Endothelial cell of umbilical vein (primary cell): ENCODE measurements at regions not wholly inside any gene's neighbourhood (a gene's known extent, or its start where the extent isn't known, plus 50 kb on each side); places are given as distances from the start of the nearest gene placed in this dataset.

Experiments used
- BruUV-seq: library from RNA; stranded (reverse); fragments of 400-500 nt; replicated peaks from 2 replicates; lab custom pipeline; 2021; lab: Mats Ljungman, UMichigan
- CTCF ChIA-PET: fragments of 300-600, 350-600 bp; sonication (Branson Sonifier 250); formaldehyde crosslinking; loops from one replicate; lab custom pipeline; 2021; ENCODE audit warnings: antibody characterized with exemption, inconsistent platforms; lab: Charles Lee
- POLR2A ChIA-PET: fragments of 300-600, 350-600 bp; sonication (Branson Sonifier 250); formaldehyde crosslinking; loops from one replicate; lab custom pipeline; 2021; ENCODE audit warnings: antibody characterized with exemption, inconsistent platforms; lab: Charles Lee
- DNase-seq: peaks from one replicate; pipeline ENCODE4 v3.0.0-alpha.2; 2011; ENCODE audit warnings: low read depth, low spot score
- FAIRE-seq: peaks from 2 replicates; lab custom pipeline; 2011; peaks lifted over from hg19 to GRCh38; lab: Jason Lieb, UNC
- H2AFZ ChIP-seq: 2 replicates; pipeline ENCODE4 v1.6.0; 2012; ENCODE audit warnings: low read depth, low read length, control low read depth, inconsistent platforms
- H3K27ac ChIP-seq: 2 replicates; pipeline ENCODE4 v1.5.1; 2011; ENCODE audit warnings: low read depth, mild to moderate bottlenecking, control low read depth, low read length, moderate library complexity; ENCODE audit not compliant: insufficient read depth
- H3K27me3 ChIP-seq, 2 experiments: 2 replicates each; pipeline versions ENCODE4 v1.6.0 to v1.6.1; 2011; ENCODE audit warnings: low read length in 2 of 2, mixed read lengths in 1 of 2; ENCODE audit not compliant: control insufficient read depth in 2 of 2, insufficient read depth in 2 of 2
- H3K36me3 ChIP-seq, 2 experiments: 2 replicates in 1 of 2; 3 replicates in 1 of 2; pipeline ENCODE4 v1.5.1; 2011; ENCODE audit warnings: low read length in 2 of 2, mild to moderate bottlenecking in 1 of 2, moderate library complexity in 1 of 2; ENCODE audit not compliant: control insufficient read depth in 2 of 2, insufficient read depth in 2 of 2; ENCODE audit errors: extremely low read depth in 1 of 2
- H3K4me1 ChIP-seq: 3 replicates; pipeline ENCODE4 v1.5.1; 2011; ENCODE audit warnings: mild to moderate bottlenecking, low read length; ENCODE audit not compliant: control insufficient read depth, insufficient read depth; ENCODE audit errors: extremely low read depth
- H3K4me2 ChIP-seq: 2 replicates; pipeline ENCODE4 v1.6.1; 2011; ENCODE audit warnings: low read length, control low read depth, mixed read lengths; ENCODE audit not compliant: insufficient read depth
- H3K4me3 ChIP-seq, 3 experiments: fragments of 200-600 bp in 1 of 3; sonication (generic), shearing (Covaris generic) in 1 of 3; replicated peaks in 1 of 3; 2 replicates each; pipeline ENCODE4 v1.5.1; 2011 to 2016; ENCODE audit warnings: control low read depth in 3 of 3, low read length in 3 of 3, mild to moderate bottlenecking in 2 of 3, inconsistent platforms in 1 of 3, low read depth in 1 of 3, moderate library complexity in 1 of 3; ENCODE audit not compliant: insufficient read depth in 1 of 3
- H3K79me2 ChIP-seq: 2 replicates; pipeline ENCODE4 v1.6.0; 2012; ENCODE audit warnings: low read length, inconsistent platforms; ENCODE audit not compliant: control insufficient read depth, insufficient read depth
- H3K9ac ChIP-seq: replicated peaks from 2 replicates; pipeline ENCODE3; 2011; ENCODE audit warnings: low read length, control low read depth; ENCODE audit not compliant: insufficient read depth; ENCODE audit errors: extremely low read depth
- H3K9me1 ChIP-seq: replicated peaks from 3 replicates; pipeline ENCODE4 v1.6.0; 2011; ENCODE audit warnings: mild to moderate bottlenecking, low read length; ENCODE audit not compliant: control insufficient read depth, insufficient read depth; ENCODE audit errors: extremely low read depth
- H3K9me3 ChIP-seq: replicated peaks from 2 replicates; pipeline ENCODE4 v1.5.1; 2012; ENCODE audit warnings: low read length, inconsistent platforms; ENCODE audit not compliant: control insufficient read depth, insufficient read depth
- H4K20me1 ChIP-seq: replicated peaks from 2 replicates; pipeline ENCODE3; 2011; ENCODE audit warnings: mild to moderate bottlenecking, low read length; ENCODE audit not compliant: control insufficient read depth, insufficient read depth; ENCODE audit errors: extremely low read depth
- EZH2 ChIP-seq: IDR thresholded peaks from 2 replicates; pipeline ENCODE4 v1.6.1; 2012; ENCODE audit warnings: borderline replicate concordance, low read depth, mild to moderate bottlenecking, moderate library complexity, low read length, inconsistent platforms; ENCODE audit not compliant: severe bottlenecking
- FOS ChIP-seq: IDR thresholded peaks from 2 replicates; pipeline ENCODE4 v1.6.1; 2011; ENCODE audit warnings: mild to moderate bottlenecking, low read length, moderate library complexity, borderline replicate concordance; ENCODE audit not compliant: insufficient read depth
- GATA2 ChIP-seq: IDR thresholded peaks from 2 replicates; pipeline ENCODE4 v1.7.0; 2011; ENCODE audit warnings: low read depth, mild to moderate bottlenecking, moderate library complexity, mixed read lengths, low read length; ENCODE audit not compliant: insufficient read length, insufficient read depth
- JUN ChIP-seq: IDR thresholded peaks from 2 replicates; pipeline ENCODE4 v1.6.1; 2011; ENCODE audit warnings: borderline replicate concordance, low read depth; ENCODE audit not compliant: insufficient read length, insufficient read depth
- MYC ChIP-seq: IDR thresholded peaks from one replicate; pipeline ENCODE4 v1.6.1; 2011; ENCODE audit warnings: mild to moderate bottlenecking, low read depth, low read length
- POLR2A ChIP-seq: IDR thresholded peaks from 2 replicates; pipeline ENCODE4 v1.6.1; 2012; ENCODE audit warnings: low read depth, mild to moderate bottlenecking, control low read depth, low read length
- POLR2AphosphoS5 ChIP-seq: IDR thresholded peaks from 2 replicates; pipeline ENCODE4 v1.6.1; 2012; ENCODE audit warnings: low read depth, mild to moderate bottlenecking, control low read depth, low read length, moderate library complexity; ENCODE audit not compliant: insufficient read depth
- dilution Hi-C: fragments of 300-500 bp; cut with MboI; formaldehyde crosslinking; loops from one replicate; pipeline ENCODE4 v1.15.0; 2019; ENCODE audit warnings: low sequenced_read_pairs; ENCODE audit not compliant: extremely low pct_ligation_motif_present
- intact Hi-C: fragments of 100-400 bp; cut with micrococcal nuclease; formaldehyde crosslinking; loops from one replicate; pipeline ENCODE4 v1.10.0; 2022
- TF ChIP-seq, protein P1 (sequence below): IDR thresholded peaks from 2 replicates; pipeline ENCODE4 v1.6.1; 2011; ENCODE audit not compliant: insufficient read depth, insufficient read length
- TF ChIP-seq, protein P2 (sequence below), 2 donors: IDR thresholded peaks; 1 replicate in 1 of 2; 2 replicates in 1 of 2; pipeline ENCODE4 v1.5.1; 2011; ENCODE audit warnings: low read length in 2 of 2, mild to moderate bottlenecking in 2 of 2, moderate library complexity in 2 of 2, control low read depth in 1 of 2, inconsistent platforms in 1 of 2, low read depth in 1 of 2; ENCODE audit not compliant: insufficient read depth in 1 of 2; ENCODE audit errors: extremely low read depth in 1 of 2

DNA sequence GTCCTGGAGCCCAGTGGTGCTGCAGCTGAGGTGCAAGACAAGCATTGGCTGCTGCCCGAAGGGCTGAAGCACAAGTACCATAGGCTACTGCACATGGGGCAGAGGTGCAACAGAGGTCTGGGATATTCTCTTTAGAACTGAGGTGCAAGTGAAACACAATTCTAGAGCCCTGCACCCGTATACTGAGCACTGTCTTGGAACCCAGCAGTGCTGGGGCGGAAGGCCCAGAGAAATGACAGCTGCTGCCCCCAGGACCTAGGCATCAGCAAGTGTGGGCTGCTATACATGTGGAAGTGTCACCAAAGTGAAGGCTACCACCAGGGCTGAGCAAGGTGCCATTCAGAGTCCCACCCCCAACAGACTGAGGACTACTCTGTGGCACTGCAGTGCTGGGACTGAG, 393.6 kb upstream of the STEAP1 start:
- Histone ChIP-seq H3K9me1 (no peaks in the 10 kb centered on the region), H4K20me1 (no peaks in the 10 kb centered on the region), H3K27me3 (no peaks in the 10 kb centered on the region), H3K79me2 (no peaks in the 10 kb centered on the region), H3K4me3 (no peak overlapping the region), H2AFZ (no peak overlapping the region), H3K9me3 (no peaks in the 10 kb centered on the region), H3K27ac (no peak overlapping the region), H3K4me1 (no peaks in the 10 kb centered on the region), H3K9ac (no peak overlapping the region), H3K36me3 (no peaks in the 10 kb centered on the region), H3K4me2 (no peak overlapping the region)
- BruUV-seq: no TSS peak
- dilution Hi-C loops (no loop called here), intact Hi-C loops (no loop called here)
- ChIA-PET CTCF (no interaction called here), POLR2A (no interaction called here)
- FAIRE-seq (no peak), DNase-seq (no peak)
- TF ChIP-seq JUN: no peak
- TF ChIP-seq, protein P1, sequence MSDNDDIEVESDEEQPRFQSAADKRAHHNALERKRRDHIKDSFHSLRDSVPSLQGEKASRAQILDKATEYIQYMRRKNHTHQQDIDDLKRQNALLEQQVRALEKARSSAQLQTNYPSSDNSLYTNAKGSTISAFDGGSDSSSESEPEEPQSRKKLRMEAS: no peak
- TF ChIP-seq GATA2: no peak
- no peak for TF ChIP-seq POLR2AphosphoS5
- no peak for TF ChIP-seq EZH2
- TF ChIP-seq FOS: no peak
- no peak for TF ChIP-seq POLR2A
- TF ChIP-seq, protein P2, sequence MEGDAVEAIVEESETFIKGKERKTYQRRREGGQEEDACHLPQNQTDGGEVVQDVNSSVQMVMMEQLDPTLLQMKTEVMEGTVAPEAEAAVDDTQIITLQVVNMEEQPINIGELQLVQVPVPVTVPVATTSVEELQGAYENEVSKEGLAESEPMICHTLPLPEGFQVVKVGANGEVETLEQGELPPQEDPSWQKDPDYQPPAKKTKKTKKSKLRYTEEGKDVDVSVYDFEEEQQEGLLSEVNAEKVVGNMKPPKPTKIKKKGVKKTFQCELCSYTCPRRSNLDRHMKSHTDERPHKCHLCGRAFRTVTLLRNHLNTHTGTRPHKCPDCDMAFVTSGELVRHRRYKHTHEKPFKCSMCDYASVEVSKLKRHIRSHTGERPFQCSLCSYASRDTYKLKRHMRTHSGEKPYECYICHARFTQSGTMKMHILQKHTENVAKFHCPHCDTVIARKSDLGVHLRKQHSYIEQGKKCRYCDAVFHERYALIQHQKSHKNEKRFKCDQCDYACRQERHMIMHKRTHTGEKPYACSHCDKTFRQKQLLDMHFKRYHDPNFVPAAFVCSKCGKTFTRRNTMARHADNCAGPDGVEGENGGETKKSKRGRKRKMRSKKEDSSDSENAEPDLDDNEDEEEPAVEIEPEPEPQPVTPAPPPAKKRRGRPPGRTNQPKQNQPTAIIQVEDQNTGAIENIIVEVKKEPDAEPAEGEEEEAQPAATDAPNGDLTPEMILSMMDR (IDR thresholded peaks at IDR 0.05; ENCODE audit: extremely low read depth in 1 of 2, insufficient read depth in 1 of 2, low read depth in 1 of 2, low read length in 2 of 2): no peak
- TF ChIP-seq MYC: no peak
